NB4 (cell line): ENCODE measurements at regions not wholly inside any gene's neighbourhood (a gene's known extent, or its start where the extent isn't known, plus 50 kb on each side); places are given as distances from the start of the nearest gene placed in this dataset.

Experiments used
- CTCF ChIP-seq: IDR thresholded peaks from one replicate; pipeline ENCODE4 v1.5.1; 2012; ENCODE audit warnings: low read depth, low read length
- POLR2A ChIP-seq: IDR thresholded peaks from 2 replicates; pipeline ENCODE4 v1.6.1; 2011; ENCODE audit warnings: mild to moderate bottlenecking; ENCODE audit not compliant: insufficient read length; ENCODE audit errors: extremely low read depth

- TF ChIP-seq CTCF (no peak), POLR2A (no peak)
These were observed 165.6 kb upstream of the OGFRL1 start for GRCh38 chr6:71123051-71123450.
